Osteocyte (in vitro differentiated cells): ENCODE measurements at regions not wholly inside any gene's neighbourhood (a gene's known extent, or its start where the extent isn't known, plus 50 kb on each side); places are given as distances from the start of the nearest gene placed in this dataset.

Experiments used
- DNase-seq: peaks from one replicate; pipeline ENCODE4 v3.0.0; 2021; ENCODE audit warnings: mixed read lengths; ENCODE audit not compliant: unreplicated experiment; ENCODE audit errors: extremely low spot score
- H3K27ac Mint-ChIP-seq: one replicate; pipeline ENCODE4 v1.8.0; 2021; ENCODE audit warnings: mild to moderate bottlenecking, mixed read lengths; ENCODE audit not compliant: unreplicated experiment
- H3K27me3 Mint-ChIP-seq: one replicate; pipeline ENCODE4 v1.8.0; 2021; ENCODE audit warnings: mixed read lengths; ENCODE audit not compliant: unreplicated experiment
- H3K36me3 Mint-ChIP-seq: one replicate; pipeline ENCODE4 v1.8.0; 2021; ENCODE audit warnings: mixed read lengths; ENCODE audit not compliant: unreplicated experiment
- H3K4me1 Mint-ChIP-seq: one replicate; pipeline ENCODE4 v1.8.0; 2021; ENCODE audit warnings: mixed read lengths; ENCODE audit not compliant: unreplicated experiment
- H3K4me3 Mint-ChIP-seq: one replicate; pipeline ENCODE4 v1.8.0; 2021; ENCODE audit warnings: mild to moderate bottlenecking, moderate library complexity, mixed read lengths; ENCODE audit not compliant: unreplicated experiment
- H3K9me3 Mint-ChIP-seq: one replicate; pipeline ENCODE4 v1.8.0; 2021; ENCODE audit warnings: mixed read lengths; ENCODE audit not compliant: unreplicated experiment
- TF ChIP-seq, protein P1 (sequence below): fragments of 200-600 bp; sonication (generic); IDR thresholded peaks from 2 replicates; pipeline ENCODE4 v1.5.0; 2021; ENCODE audit warnings: antibody characterized with exemption, mild to moderate bottlenecking, moderate library complexity

DNA sequence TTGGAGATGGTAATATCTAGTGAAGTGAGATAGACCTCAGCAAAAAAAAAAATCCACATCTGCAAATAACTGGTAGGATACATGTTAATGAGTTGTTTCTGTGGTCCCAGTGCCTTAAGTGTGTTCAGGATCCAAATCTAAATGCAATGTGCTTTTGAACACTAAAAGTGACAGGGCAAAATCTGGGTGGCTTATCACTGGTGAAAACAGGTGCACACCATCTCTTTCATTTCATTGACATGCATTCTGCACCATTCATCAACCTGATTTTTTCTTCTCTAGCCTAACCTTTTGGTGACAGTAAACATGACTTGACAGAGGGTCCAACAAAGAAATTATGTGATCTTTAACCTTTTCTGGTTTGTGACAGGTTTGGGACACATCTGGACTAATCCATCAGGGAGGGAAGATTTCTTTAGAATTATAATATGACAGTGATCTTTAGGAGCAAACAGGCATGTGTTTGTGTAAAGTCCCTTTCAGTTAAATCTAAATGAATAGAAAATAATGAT is 201.6 kb upstream of the NEGR1 start:
- Mint-ChIP-seq H3K4me3 (no peak overlapping the region), H3K36me3 (no peaks in the 10 kb centered on the region), H3K27ac (no peak overlapping the region), H3K9me3 (peaks cover 2% of the 10 kb centered on the region), H3K27me3 (no peaks in the 10 kb centered on the region), H3K4me1 (peaks cover 1% of the 10 kb centered on the region)
- no peak for DNase-seq
- TF ChIP-seq, protein P1, sequence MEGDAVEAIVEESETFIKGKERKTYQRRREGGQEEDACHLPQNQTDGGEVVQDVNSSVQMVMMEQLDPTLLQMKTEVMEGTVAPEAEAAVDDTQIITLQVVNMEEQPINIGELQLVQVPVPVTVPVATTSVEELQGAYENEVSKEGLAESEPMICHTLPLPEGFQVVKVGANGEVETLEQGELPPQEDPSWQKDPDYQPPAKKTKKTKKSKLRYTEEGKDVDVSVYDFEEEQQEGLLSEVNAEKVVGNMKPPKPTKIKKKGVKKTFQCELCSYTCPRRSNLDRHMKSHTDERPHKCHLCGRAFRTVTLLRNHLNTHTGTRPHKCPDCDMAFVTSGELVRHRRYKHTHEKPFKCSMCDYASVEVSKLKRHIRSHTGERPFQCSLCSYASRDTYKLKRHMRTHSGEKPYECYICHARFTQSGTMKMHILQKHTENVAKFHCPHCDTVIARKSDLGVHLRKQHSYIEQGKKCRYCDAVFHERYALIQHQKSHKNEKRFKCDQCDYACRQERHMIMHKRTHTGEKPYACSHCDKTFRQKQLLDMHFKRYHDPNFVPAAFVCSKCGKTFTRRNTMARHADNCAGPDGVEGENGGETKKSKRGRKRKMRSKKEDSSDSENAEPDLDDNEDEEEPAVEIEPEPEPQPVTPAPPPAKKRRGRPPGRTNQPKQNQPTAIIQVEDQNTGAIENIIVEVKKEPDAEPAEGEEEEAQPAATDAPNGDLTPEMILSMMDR, result no peak

DNA sequence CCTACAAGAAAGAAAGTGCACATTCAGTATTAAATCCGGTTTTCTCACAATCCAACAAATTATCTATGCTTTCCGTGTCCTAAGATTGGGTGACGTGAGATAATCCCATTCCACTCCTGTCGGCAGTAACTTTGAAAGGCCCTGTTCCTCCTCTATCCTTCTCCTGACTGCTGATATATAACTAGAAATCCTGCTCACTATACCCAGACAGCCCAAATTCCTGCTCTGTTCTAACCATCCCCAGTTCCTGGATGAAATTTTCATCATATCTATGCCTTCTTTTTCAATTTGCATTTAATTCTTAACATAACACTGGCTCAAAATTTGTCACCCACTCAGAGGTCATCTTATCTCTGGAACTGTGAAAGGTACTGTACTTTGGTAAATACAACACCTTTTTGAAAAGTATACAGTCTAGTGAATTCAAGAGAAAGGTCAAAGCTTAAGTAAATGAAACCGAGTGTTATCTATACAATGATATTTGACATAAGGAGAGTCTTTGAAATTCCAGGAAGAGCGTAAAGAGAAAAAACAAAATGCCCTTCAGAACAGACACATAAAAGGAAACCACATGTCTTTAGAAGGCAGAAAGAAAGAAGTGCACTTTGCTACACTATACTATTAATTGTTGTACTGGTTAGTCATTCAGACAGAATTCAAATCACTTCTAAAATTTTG is 200.5 kb upstream of the NEGR1 start:
- Mint-ChIP-seq H3K4me1 (peaks cover 1% of the 10 kb centered on the region), H3K27ac (no peak overlapping the region)

DNA sequence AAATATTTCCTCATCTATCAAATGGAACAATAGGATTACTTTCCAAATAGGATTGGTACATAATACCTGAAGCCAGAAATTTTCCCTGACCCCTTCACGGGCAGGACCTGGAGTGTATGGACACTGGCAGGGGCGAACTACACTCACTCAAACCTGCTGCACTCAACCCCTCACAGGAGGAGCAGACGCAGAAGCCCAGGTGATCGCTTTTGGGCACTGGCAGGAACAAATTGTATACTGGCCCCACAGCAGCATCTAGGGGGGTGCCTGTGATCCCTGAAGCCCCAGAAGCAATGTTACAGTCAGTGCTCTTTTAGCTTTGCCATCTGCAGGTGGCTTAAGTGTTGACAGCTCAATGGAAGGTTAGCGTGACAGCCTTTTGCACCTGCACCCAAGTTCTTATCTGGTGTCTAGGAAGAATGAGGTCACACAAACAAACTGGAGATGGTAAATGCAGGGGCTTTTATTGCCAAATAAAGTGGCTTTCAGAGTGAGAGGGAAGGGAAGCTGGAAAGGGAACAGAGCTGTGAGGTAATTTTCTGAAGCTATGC is 199.2 kb upstream of the NEGR1 start:
- Mint-ChIP-seq H3K27me3 (no peaks in the 10 kb centered on the region), H3K27ac (no peak overlapping the region), H3K4me3 (no peak overlapping the region), H3K36me3 (no peaks in the 10 kb centered on the region), H3K4me1 (peaks cover 1% of the 10 kb centered on the region), H3K9me3 (peaks cover 5% of the 10 kb centered on the region)
- TF ChIP-seq, protein P1, result no peak
- no peak for DNase-seq

More for the DNA sequence above, 200.5 kb upstream of the NEGR1 start:
- TF ChIP-seq, protein P1, result no peak
- Mint-ChIP-seq H3K27me3 (no peaks in the 10 kb centered on the region), H3K36me3 (no peaks in the 10 kb centered on the region), H3K9me3 (peaks cover 5% of the 10 kb centered on the region), H3K4me3 (no peak overlapping the region)
- no peak for DNase-seq

DNA sequence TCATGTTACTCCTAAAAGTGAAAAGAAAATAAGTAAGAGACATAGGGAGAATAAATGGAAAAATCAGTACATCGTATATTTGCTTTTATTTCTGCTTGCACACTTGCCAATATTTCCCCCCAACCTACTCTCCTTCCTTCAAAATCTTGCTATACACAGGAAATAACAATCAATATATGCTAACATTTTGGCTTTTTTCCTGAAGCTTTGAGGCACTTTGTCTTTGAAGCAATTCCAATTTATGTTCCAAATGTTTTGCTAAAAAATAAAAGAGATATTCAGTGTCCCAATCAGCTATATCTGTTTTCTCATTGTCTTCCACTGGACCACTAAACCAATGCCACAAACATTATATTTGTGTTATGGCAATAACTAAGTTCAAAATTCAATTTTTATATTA is 184.0 kb upstream of the NEGR1 start:
- no peak overlapping the region for H3K4me3 Mint-ChIP-seq
- TF ChIP-seq, protein P1, result no peak

DNA sequence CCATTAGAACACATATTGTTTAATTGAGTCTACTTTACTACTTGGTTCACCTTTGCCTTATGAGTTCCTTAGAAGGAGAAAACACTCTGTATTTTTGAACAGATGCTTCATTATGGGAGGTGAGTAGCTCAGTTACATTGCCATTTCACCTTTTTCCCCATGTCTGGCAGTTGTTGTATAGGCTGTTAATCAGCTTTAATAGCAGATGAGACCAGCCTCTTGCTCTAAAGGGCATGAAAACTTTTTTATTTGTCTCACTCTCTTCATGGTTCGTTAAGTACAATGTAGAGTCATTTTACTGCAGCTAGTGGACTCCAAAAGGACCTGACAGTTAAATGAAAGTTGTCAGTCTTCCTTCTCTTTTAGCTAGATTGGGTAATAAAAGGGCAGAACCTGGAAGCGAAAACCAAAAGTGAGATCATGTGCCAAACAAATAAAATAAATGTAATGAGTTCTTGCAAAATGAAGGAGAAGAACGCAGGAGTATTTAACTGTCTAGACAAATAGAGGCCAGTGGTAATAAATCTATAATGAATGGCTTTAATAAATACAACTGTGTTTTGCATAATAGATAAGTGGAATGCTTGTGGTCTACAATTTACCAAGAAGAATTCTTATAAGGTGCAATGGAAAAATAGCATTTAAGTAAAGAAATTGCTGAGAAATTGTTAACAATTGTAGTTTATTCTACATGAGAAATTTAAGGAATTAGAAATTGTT is 180.0 kb upstream of the NEGR1 start:
- Mint-ChIP-seq H3K9me3 (no peaks in the 10 kb centered on the region), H3K4me1 (peaks cover 2% of the 10 kb centered on the region), H3K27me3 (no peaks in the 10 kb centered on the region), H3K4me3 (no peak overlapping the region), H3K27ac (no peak overlapping the region), H3K36me3 (no peaks in the 10 kb centered on the region)
- TF ChIP-seq, protein P1, result no peak
- no peak for DNase-seq

More for the DNA sequence above, 184.0 kb upstream of the NEGR1 start:
- H3K4me1 Mint-ChIP-seq, result peaks cover 2% of the 10 kb centered on the region
- H3K36me3 Mint-ChIP-seq, result no peaks in the 10 kb centered on the region
- H3K27me3 Mint-ChIP-seq, result no peaks in the 10 kb centered on the region
- no peaks in the 10 kb centered on the region for H3K9me3 Mint-ChIP-seq
- DNase-seq, result no peak
- no peak overlapping the region for H3K27ac Mint-ChIP-seq
